ENCODE measurements at regions not wholly inside any gene's neighbourhood (a gene's known extent, or its start where the extent isn't known, plus 50 kb on each side); places are given as distances from the start of the nearest gene placed in this dataset.
"Not testable (repeated sequence)": the region's sequence is repeated elsewhere in the genome, so short reads cannot be mapped to it uniquely, and the experiment has no call there.

DNA sequence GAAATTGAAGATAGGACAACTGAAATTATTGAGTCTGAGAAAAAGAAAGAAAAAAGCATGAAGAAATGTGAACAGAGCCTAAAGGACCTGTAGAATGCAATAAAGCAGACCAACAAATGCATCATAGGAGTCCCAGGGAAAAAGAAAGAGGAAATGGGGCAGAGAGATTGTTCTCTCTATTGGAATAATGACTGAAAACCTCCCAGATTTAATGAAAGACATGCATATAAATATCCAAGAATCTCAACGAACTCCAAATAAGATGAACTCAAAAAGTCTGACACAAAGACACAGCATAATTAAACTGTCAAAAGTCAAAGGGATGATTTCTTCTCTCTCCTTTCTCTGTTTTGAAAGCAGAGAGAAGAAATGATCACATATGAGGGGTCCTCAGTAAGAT, 124.7 kb downstream of the MEX3B start:
- H3K4me3 Mint-ChIP-seq (ENCODE audit: low read depth), result no peak overlapping the region
- DNase-seq (ENCODE audit: low spot score, unreplicated experiment), result no peak
- H3K36me3 Mint-ChIP-seq (ENCODE audit: insufficient read depth), result peaks cover 40% of the 10 kb centered on the region
- H3K9me3 Mint-ChIP-seq (ENCODE audit: low read depth), result peaks cover 22% of the 10 kb centered on the region
- H3K4me1 Mint-ChIP-seq (ENCODE audit: low read depth), result no peaks in the 10 kb centered on the region
- H3K27ac Mint-ChIP-seq, result no peak overlapping the region
- TF ChIP-seq, protein P1, sequence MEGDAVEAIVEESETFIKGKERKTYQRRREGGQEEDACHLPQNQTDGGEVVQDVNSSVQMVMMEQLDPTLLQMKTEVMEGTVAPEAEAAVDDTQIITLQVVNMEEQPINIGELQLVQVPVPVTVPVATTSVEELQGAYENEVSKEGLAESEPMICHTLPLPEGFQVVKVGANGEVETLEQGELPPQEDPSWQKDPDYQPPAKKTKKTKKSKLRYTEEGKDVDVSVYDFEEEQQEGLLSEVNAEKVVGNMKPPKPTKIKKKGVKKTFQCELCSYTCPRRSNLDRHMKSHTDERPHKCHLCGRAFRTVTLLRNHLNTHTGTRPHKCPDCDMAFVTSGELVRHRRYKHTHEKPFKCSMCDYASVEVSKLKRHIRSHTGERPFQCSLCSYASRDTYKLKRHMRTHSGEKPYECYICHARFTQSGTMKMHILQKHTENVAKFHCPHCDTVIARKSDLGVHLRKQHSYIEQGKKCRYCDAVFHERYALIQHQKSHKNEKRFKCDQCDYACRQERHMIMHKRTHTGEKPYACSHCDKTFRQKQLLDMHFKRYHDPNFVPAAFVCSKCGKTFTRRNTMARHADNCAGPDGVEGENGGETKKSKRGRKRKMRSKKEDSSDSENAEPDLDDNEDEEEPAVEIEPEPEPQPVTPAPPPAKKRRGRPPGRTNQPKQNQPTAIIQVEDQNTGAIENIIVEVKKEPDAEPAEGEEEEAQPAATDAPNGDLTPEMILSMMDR (IDR thresholded peaks at IDR 0.05; ENCODE audit: unreplicated experiment), result no peak
- no peaks in the 10 kb centered on the region for H3K27me3 Mint-ChIP-seq

DNA sequence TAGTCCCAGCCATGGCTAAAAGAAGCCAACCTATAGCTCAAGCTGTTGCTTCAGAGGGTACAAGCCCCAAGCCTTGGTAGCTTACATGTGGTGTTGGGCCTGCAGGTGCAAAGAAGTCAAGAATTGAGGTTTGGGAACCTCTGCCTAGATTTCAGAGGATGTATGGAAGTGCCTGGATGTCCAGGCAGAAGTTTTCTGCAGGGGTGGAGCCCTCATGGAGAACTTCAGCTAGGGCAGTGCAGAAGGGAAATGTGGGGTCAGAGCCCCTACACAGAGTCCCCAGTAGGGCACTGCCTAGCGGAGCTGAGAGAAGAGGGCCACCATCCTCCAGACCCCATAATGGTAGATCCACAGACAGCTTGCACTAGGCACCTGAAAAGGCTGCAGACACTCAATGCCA, 127.1 kb downstream of the MEX3B start:
- not testable (repeated sequence) for H3K4me1 Mint-ChIP-seq (ENCODE audit: low read depth); H3K4me3 Mint-ChIP-seq (ENCODE audit: low read depth); DNase-seq (ENCODE audit: low spot score, unreplicated experiment); H3K27me3 Mint-ChIP-seq; H3K27ac Mint-ChIP-seq
- Mint-ChIP-seq H3K9me3 (ENCODE audit: low read depth) (peaks cover 22% of the 10 kb centered on the region), H3K36me3 (ENCODE audit: insufficient read depth) (peaks cover 39% of the 10 kb centered on the region)

DNA sequence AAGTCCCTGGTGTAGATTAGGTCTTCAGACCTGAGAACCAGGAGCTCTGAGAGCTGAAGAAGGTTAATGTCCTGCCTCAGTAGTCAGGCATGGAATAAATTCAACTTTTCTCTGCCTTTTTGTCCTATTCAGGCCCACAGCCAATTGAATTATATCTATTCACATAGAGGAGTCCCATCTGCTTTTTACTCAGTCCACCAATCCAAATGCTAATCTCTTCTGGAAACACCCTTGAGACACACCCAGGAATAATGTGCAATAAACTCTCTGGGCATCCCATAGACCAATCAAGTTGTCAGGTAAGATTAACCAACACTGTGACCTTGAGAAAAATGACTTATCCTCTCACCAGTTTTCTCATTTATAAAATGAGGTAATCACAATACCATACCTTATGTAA, 129.4 kb downstream of the MEX3B start:
- peaks cover 36% of the 10 kb centered on the region for H3K36me3 Mint-ChIP-seq (ENCODE audit: insufficient read depth)
- H3K4me1 Mint-ChIP-seq (ENCODE audit: low read depth), result peaks cover 6% of the 10 kb centered on the region
- H3K27ac Mint-ChIP-seq, result no peak overlapping the region
- peaks cover 21% of the 10 kb centered on the region for H3K9me3 Mint-ChIP-seq (ENCODE audit: low read depth)
- no peak overlapping the region for H3K4me3 Mint-ChIP-seq (ENCODE audit: low read depth)
- TF ChIP-seq, protein P1 (IDR thresholded peaks at IDR 0.05; ENCODE audit: unreplicated experiment), result no peak
- no peaks in the 10 kb centered on the region for H3K27me3 Mint-ChIP-seq
- no peak for DNase-seq (ENCODE audit: low spot score, unreplicated experiment)

DNA sequence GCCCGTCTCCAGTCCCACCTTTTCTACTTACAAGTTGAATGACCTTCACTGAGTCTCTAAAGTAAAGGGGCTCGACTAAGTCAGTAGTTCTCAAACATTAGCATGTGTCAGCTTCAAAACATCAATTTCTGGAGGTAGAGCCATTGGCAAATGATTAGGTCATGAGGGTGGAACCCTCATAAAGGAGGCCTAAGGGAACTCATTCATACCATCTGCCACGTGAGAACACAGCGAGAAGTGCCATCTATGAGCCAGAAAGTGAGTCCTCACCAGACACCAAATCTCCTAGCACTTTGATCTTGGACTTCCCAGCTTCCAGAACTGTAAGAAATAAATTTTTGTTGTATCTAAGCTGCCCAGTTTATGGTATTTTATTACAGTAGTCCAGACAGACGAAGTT, 129.8 kb downstream of the MEX3B start:
- DNase-seq (ENCODE audit: low spot score, unreplicated experiment), result no peak
- H3K9me3 Mint-ChIP-seq (ENCODE audit: low read depth), result peaks cover 17% of the 10 kb centered on the region
- peaks cover 31% of the 10 kb centered on the region for H3K36me3 Mint-ChIP-seq (ENCODE audit: insufficient read depth)
- peaks cover 6% of the 10 kb centered on the region for H3K4me1 Mint-ChIP-seq (ENCODE audit: low read depth)
- H3K27ac Mint-ChIP-seq, result no peak overlapping the region
- no peak overlapping the region for H3K4me3 Mint-ChIP-seq (ENCODE audit: low read depth)
- H3K27me3 Mint-ChIP-seq, result no peaks in the 10 kb centered on the region
- TF ChIP-seq, protein P1 (IDR thresholded peaks at IDR 0.05; ENCODE audit: unreplicated experiment), result no peak

DNA sequence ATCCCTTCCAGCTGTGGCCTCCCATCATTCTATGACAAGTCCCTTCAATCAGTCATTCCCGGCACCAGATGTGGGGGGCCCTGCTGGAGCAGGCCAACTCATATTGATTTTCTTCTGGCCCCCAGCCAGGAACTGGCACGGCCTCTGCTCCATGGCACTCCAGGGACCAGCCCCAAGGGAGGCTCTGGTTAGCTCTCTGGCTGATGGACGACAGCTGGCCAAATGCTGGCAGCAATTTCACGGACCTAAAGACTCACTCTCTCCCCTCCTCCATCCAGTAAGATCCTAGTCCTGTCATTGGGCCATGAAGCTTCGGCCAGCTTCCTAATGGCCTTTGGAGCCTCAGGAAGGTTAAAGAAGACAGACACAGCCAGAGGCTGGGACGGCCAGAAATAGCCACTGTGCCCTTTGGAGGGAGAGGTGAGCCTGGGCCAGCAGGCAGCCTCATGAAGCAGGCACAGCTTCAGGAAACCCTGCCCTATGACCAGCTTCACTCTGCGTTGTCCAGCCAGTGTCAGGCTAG, 131.0 kb downstream of the MEX3B start:
- no peak for DNase-seq (ENCODE audit: low spot score, unreplicated experiment)
- H3K27me3 Mint-ChIP-seq, result no peaks in the 10 kb centered on the region

DNA sequence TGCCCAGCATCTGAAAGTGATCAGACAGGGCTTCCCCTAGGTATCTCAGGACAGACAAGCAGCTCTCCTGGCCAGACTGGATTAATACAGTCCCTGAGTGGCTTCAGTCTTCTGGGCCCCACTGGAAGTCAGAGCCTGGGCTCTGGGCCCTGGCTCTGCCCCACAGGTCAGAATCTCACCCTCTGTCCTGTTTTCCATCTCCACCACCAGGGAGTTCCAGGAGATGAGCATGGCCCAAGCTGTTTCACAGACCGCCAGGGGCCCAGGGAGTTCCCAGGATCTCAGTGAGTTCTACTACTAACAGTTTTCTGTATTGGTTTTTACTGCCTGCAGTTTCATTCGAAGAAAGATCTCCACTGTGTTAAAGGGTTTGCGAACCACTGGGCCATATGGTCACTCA, 131.5 kb downstream of the MEX3B start:
- peaks cover 6% of the 10 kb centered on the region for H3K4me1 Mint-ChIP-seq (ENCODE audit: low read depth)
- TF ChIP-seq, protein P1 (IDR thresholded peaks at IDR 0.05; ENCODE audit: unreplicated experiment), result no peak
- H3K36me3 Mint-ChIP-seq (ENCODE audit: insufficient read depth), result peaks cover 17% of the 10 kb centered on the region
- H3K27ac Mint-ChIP-seq, result no peak overlapping the region
- no peak overlapping the region for H3K4me3 Mint-ChIP-seq (ENCODE audit: low read depth)
- DNase-seq (ENCODE audit: low spot score, unreplicated experiment), result no peak
- H3K27me3 Mint-ChIP-seq, result no peaks in the 10 kb centered on the region
- H3K9me3 Mint-ChIP-seq (ENCODE audit: low read depth), result peaks cover 5% of the 10 kb centered on the region

More for the DNA sequence above, 131.0 kb downstream of the MEX3B start:
- peaks cover 5% of the 10 kb centered on the region for H3K9me3 Mint-ChIP-seq (ENCODE audit: low read depth)
- H3K36me3 Mint-ChIP-seq (ENCODE audit: insufficient read depth), result peaks cover 21% of the 10 kb centered on the region
- H3K4me1 Mint-ChIP-seq (ENCODE audit: low read depth), result peaks cover 6% of the 10 kb centered on the region
- TF ChIP-seq, protein P1 (IDR thresholded peaks at IDR 0.05; ENCODE audit: unreplicated experiment), result no peak
- H3K27ac Mint-ChIP-seq, result no peak overlapping the region
- no peak overlapping the region for H3K4me3 Mint-ChIP-seq (ENCODE audit: low read depth)
